ENCODE measurements at regions not wholly inside any gene's neighbourhood (a gene's known extent, or its start where the extent isn't known, plus 50 kb on each side); places are given as distances from the start of the nearest gene placed in this dataset.

DNA sequence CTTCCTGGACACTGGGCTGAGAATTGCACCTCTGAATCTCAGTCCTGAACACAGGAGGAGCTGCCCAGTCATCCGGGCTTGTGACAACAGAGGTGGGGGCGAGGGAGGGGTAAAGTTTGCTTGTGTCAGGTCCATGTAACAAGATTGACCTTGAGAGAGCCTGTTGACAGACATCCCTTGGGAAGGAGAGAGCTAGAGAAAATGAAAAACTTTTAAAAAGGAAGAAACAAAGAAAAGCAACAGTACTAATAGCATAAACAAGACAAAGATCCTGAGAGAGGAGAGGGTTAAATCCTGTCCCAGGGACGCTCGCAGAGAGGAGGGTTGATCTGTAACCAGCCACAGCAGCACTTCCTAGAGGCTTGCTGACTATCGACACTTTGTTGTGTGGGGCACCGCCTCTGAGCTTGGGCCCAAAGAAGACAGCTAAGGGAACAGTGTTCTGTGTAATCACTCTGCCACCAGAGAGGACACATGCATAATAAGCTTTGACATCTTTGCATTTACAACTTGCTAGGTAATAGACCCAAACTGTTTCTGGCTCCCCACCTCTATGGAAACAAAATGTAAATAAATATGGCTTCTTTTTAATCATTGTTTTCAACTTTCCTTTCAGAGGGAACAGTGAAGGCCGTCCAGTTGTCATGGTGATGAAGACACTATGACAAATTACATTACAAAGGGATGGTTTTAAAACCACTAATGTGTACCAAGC is 363.7 kb downstream of the CSNK1G3 start:
- TF ChIP-seq TEAD4 (IDR thresholded peaks at IDR 0.05; ENCODE audit: borderline replicate concordance, insufficient read depth): no peak
- TF ChIP-seq, protein P1, sequence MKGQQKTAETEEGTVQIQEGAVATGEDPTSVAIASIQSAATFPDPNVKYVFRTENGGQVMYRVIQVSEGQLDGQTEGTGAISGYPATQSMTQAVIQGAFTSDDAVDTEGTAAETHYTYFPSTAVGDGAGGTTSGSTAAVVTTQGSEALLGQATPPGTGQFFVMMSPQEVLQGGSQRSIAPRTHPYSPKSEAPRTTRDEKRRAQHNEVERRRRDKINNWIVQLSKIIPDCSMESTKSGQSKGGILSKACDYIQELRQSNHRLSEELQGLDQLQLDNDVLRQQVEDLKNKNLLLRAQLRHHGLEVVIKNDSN (IDR thresholded peaks at IDR 0.05; ENCODE audit: borderline replicate concordance, low read depth): no peak
- TF ChIP-seq SIN3A (IDR thresholded peaks at IDR 0.05; ENCODE audit: borderline replicate concordance, low read depth, low read length): no peak

All from SK-N-SH (cell line).